IPS DF 6.9 (cell line): ENCODE measurements at regions not wholly inside any gene's neighbourhood (a gene's known extent, or its start where the extent isn't known, plus 50 kb on each side); places are given as distances from the start of the nearest gene placed in this dataset.
"Not testable (repeated sequence)": the region's sequence is repeated elsewhere in the genome, so short reads cannot be mapped to it uniquely, and the experiment has no call there.

Source experiments
- DNase-seq: peaks from one replicate; pipeline ENCODE4 v3.0.0-alpha.2; 2013; ENCODE audit warnings: low read depth, low spot score
- H3K27ac ChIP-seq: one replicate; pipeline ENCODE4 v1.5.1; 2013; ENCODE audit warnings: low read length, control low read depth
- H3K27me3 ChIP-seq: 2 replicates; pipeline ENCODE4 v1.6.1; 2013; ENCODE audit warnings: mild to moderate bottlenecking, low read length; ENCODE audit not compliant: control insufficient read depth, insufficient read depth
- H3K36me3 ChIP-seq: 2 replicates; pipeline ENCODE4 v1.6.1; 2013; ENCODE audit warnings: low read length; ENCODE audit not compliant: control insufficient read depth, insufficient read depth
- H3K4me1 ChIP-seq: 2 replicates; pipeline ENCODE4 v1.6.1; 2013; ENCODE audit warnings: low read length; ENCODE audit not compliant: control insufficient read depth, insufficient read depth
- H3K4me3 ChIP-seq: 2 replicates; pipeline ENCODE4 v1.5.1; 2013; ENCODE audit warnings: mild to moderate bottlenecking, low read length
- H3K9me3 ChIP-seq: 2 replicates; pipeline ENCODE4 v1.6.1; 2013; ENCODE audit warnings: low read length, inconsistent platforms; ENCODE audit not compliant: control insufficient read depth, insufficient read depth
- WGBS: extraction: QIAGEN DNeasy Blood & Tissue Kit; methylation state at CpG from one replicate; pipeline ENCODE4 v1.1.7; 2013; ENCODE audit warnings: mixed read lengths, missing lambda C conversion rate; ENCODE audit not compliant: insufficient read length, insufficient coverage; 5-methylcytosine and 5-hydroxymethylcytosine counted together

- no peaks in the 10 kb centered on the region for H3K9me3 ChIP-seq
- no peak for DNase-seq
Observed at GRCh38 chr1:173364827-173365226, 112.3 kb upstream of the PRDX6 start.

GRCh38 chr1:173365341-173365740 is 111.8 kb upstream of the PRDX6 start:
- Histone ChIP-seq H3K4me3 (no peak overlapping the region), H3K36me3 (no peaks in the 10 kb centered on the region), H3K9me3 (no peaks in the 10 kb centered on the region), H3K27ac (no peak overlapping the region), H3K4me1 (no peaks in the 10 kb centered on the region), H3K27me3 (no peaks in the 10 kb centered on the region)
- no CpG with 5 or more reads among the region's 1 CpG for WGBS
- DNase-seq = no peak

More at GRCh38 chr1:173364827-173365226, 112.3 kb upstream of the PRDX6 start:
- no peaks in the 10 kb centered on the region for H3K27me3 ChIP-seq
- no peaks in the 10 kb centered on the region for H3K4me1 ChIP-seq
- no peak overlapping the region for H3K27ac ChIP-seq
- H3K4me3 ChIP-seq = no peak overlapping the region
- no peaks in the 10 kb centered on the region for H3K36me3 ChIP-seq
- 100% methylated on average over 1 of the region's 3 CpGs for WGBS

- H3K9me3 ChIP-seq = no peaks in the 10 kb centered on the region
- no peak for DNase-seq
- H3K27ac ChIP-seq = no peak overlapping the region
- H3K36me3 ChIP-seq = no peaks in the 10 kb centered on the region
- no peaks in the 10 kb centered on the region for H3K4me1 ChIP-seq
- H3K4me3 ChIP-seq = no peak overlapping the region
- 100% methylated on average over 2 of the region's 6 CpGs for WGBS
- H3K27me3 ChIP-seq = no peaks in the 10 kb centered on the region
Observed at GRCh38 chr1:173367136-173367535, 110.0 kb upstream of the PRDX6 start.

GRCh38 chr1:173370586-173370985 is 106.5 kb upstream of the PRDX6 start:
- no CpG with 5 or more reads among the region's 3 CpGs for WGBS
- not testable (repeated sequence) for H3K27ac ChIP-seq, H3K4me1 ChIP-seq, H3K9me3 ChIP-seq, H3K27me3 ChIP-seq, H3K36me3 ChIP-seq, DNase-seq, H3K4me3 ChIP-seq

- no CpG with 5 or more reads among the region's 1 CpG for WGBS
- not testable (repeated sequence) for H3K4me1 ChIP-seq, DNase-seq, H3K27ac ChIP-seq, H3K36me3 ChIP-seq, H3K4me3 ChIP-seq, H3K9me3 ChIP-seq, H3K27me3 ChIP-seq
Observed at GRCh38 chr1:173376065-173376464, 101.1 kb upstream of the PRDX6 start.

- WGBS = no CpG with 5 or more reads among the region's 13 CpGs
- Histone ChIP-seq H3K27ac (no peak overlapping the region), H3K36me3 (no peaks in the 10 kb centered on the region), H3K4me3 (no peak overlapping the region), H3K9me3 (no peaks in the 10 kb centered on the region), H3K4me1 (no peaks in the 10 kb centered on the region), H3K27me3 (no peaks in the 10 kb centered on the region)
- no peak for DNase-seq
Observed at GRCh38 chr1:173377266-173377665, 99.9 kb upstream of the PRDX6 start.

DNA sequence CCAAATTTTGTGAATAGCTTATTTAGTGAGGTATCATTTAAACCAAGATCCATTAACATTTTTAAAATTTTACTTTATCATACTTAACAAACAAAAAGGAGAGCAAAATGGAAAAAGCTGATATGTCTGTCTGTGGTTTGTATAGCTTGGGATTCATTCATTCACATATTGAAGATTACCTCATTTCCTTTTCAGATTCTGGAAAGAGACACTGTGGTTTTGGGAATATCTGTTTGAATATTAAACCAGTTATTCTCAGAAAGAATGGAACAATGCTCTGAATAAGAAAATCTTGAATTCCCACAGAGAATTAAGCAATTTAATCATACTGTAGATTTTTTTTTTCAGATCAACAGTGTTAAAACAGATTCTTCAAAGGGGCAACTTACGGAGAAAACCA is 93.8 kb upstream of the PRDX6 start:
- WGBS = no CpG with 5 or more reads among the region's 1 CpG
- H3K4me3 ChIP-seq = no peak overlapping the region

GRCh38 chr1:173388352-173388751 is 88.8 kb upstream of the PRDX6 start:
- DNase-seq = no peak
- Histone ChIP-seq H3K4me1 (no peaks in the 10 kb centered on the region), H3K4me3 (no peak overlapping the region), H3K9me3 (no peaks in the 10 kb centered on the region), H3K27ac (no peak overlapping the region), H3K27me3 (no peaks in the 10 kb centered on the region), H3K36me3 (no peaks in the 10 kb centered on the region)
- no CpG with 5 or more reads among the region's 1 CpG for WGBS

More for the DNA sequence above, 93.8 kb upstream of the PRDX6 start:
- H3K27me3 ChIP-seq = no peaks in the 10 kb centered on the region
- no peaks in the 10 kb centered on the region for H3K36me3 ChIP-seq
- no peak overlapping the region for H3K27ac ChIP-seq
- DNase-seq = no peak
- no peaks in the 10 kb centered on the region for H3K9me3 ChIP-seq
- H3K4me1 ChIP-seq = no peaks in the 10 kb centered on the region

DNA sequence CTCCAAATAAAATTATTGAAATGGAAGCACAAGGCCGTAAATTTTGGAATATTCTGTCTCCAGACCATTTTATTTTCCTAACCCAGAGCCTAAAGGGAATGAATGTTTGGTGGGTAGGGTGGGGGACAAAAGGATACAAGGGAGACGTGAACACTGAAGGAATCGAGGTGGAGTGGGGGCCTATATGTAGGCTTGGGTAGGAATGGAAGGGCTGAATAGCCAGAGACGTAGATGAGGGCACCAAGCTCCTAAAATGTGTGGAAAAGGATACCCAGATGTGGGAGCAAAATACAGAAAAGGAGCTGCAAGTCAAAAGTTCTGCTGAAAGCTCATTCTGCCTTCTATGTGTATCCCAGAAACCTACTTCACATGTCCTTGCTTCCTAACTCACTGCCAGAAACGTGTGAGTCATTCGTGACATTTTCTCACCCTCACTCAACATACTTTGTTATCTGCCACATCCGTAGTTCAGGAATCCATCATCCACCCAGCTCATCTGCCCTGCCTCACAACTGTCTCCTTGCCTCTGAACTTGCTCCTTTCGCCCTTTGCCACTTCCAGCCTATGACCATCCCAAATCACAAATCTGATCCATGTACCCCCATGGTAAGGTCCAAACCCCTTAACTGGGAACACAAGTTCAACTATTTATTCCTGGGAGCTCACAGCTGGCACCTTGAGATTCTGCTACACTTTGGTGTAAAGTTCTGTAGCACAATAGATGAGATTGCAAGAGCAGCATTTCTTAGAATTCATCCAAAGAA is 84.1 kb upstream of the PRDX6 start:
- DNase-seq = no peak
- no peak overlapping the region for H3K4me3 ChIP-seq
- no peaks in the 10 kb centered on the region for H3K36me3 ChIP-seq
- no CpG with 5 or more reads among the region's 8 CpGs for WGBS
- no peak overlapping the region for H3K27ac ChIP-seq
- H3K27me3 ChIP-seq = no peaks in the 10 kb centered on the region
- H3K4me1 ChIP-seq = no peaks in the 10 kb centered on the region
- no peaks in the 10 kb centered on the region for H3K9me3 ChIP-seq

DNA sequence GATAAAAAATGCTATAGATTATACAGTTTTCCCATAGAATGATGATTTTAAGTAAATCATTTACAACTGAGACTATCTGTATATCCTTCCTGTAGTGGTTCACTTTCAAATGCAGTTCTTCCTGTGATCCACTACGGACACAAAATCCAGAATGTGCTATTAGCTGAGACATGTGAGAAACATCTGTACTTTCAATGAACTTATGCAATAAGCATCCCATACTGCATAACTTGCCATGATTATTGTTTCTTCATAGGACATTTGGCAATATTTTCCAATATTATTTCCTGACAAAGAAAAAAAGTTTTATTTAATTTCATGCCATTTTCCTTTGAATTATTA is 83.5 kb upstream of the PRDX6 start:
- WGBS = no CpG with 5 or more reads among the region's 1 CpG
- Histone ChIP-seq H3K27ac (no peak overlapping the region), H3K27me3 (no peaks in the 10 kb centered on the region), H3K4me1 (no peaks in the 10 kb centered on the region), H3K9me3 (no peaks in the 10 kb centered on the region), H3K36me3 (no peaks in the 10 kb centered on the region), H3K4me3 (no peak overlapping the region)
- no peak for DNase-seq

GRCh38 chr1:173394813-173395212 is 82.3 kb upstream of the PRDX6 start:
- H3K9me3 ChIP-seq, H3K27me3 ChIP-seq, H3K4me1 ChIP-seq, DNase-seq, H3K36me3 ChIP-seq, H3K27ac ChIP-seq, H3K4me3 ChIP-seq: not testable (repeated sequence)
